Ishikawa (cell line): ENCODE measurements at regions not wholly inside any gene's neighbourhood (a gene's known extent, or its start where the extent isn't known, plus 50 kb on each side); places are given as distances from the start of the nearest gene placed in this dataset.

Experiments used
- CREB1 ChIP-seq: IDR thresholded peaks from 2 replicates; pipeline ENCODE4 v1.6.1; 2012; ENCODE audit warnings: low read depth
- EP300 ChIP-seq: IDR thresholded peaks from 2 replicates; pipeline ENCODE4 v1.6.1; 2012; ENCODE audit warnings: borderline replicate concordance
- FOXM1 ChIP-seq: IDR thresholded peaks from 2 replicates; pipeline ENCODE4 v1.6.1; 2012; ENCODE audit warnings: low read depth, borderline replicate concordance
- RAD21 ChIP-seq: IDR thresholded peaks from 2 replicates; pipeline ENCODE4 v1.6.1; 2012; ENCODE audit warnings: low read depth
- TAF1 ChIP-seq: IDR thresholded peaks from 2 replicates; pipeline ENCODE4 v1.6.1; 2012; ENCODE audit warnings: low read depth, mild to moderate bottlenecking
- TCF12 ChIP-seq: IDR thresholded peaks from 2 replicates; pipeline ENCODE4 v1.6.1; 2012; ENCODE audit warnings: low read depth
- TEAD4 ChIP-seq: IDR thresholded peaks from 2 replicates; pipeline ENCODE4 v1.6.1; 2012
- YY1 ChIP-seq: IDR thresholded peaks from 2 replicates; pipeline ENCODE4 v1.6.1; 2012; ENCODE audit warnings: low read depth
- TF ChIP-seq, protein P1 (sequence below): IDR thresholded peaks from 2 replicates; pipeline ENCODE4 v1.6.1; 2012; ENCODE audit warnings: low read depth, mild to moderate bottlenecking
- TF ChIP-seq, protein P2 (sequence below): IDR thresholded peaks from 2 replicates; pipeline ENCODE4 v1.6.1; 2012
- TF ChIP-seq, protein P3 (sequence below): IDR thresholded peaks from 2 replicates; pipeline ENCODE4 v1.6.1; 2012

DNA sequence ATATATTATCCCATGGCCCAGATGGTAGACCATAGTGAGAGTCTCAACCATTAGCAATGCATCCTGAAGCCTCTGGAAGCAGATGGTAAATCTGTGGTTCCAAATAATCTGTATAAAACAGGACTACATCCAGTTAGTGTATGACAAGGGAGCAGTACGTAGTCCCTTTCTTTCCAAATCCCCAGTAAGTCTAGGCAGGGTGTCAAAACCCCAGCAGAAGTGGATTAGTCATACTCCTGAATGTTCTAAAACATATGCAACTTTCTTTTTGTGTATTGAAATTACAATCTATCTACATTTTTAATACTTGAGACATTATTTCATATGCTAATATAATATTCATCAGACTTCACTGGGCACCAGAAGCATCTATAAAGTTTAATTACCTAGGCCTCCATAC is 295.1 kb upstream of the ANO5 start:
- TF ChIP-seq TCF12 (no peak), CREB1 (no peak), YY1 (no peak), TAF1 (no peak), TEAD4 (no peak), RAD21 (no peak), FOXM1 (no peak), EP300 (no peak)
- TF ChIP-seq, protein P1, sequence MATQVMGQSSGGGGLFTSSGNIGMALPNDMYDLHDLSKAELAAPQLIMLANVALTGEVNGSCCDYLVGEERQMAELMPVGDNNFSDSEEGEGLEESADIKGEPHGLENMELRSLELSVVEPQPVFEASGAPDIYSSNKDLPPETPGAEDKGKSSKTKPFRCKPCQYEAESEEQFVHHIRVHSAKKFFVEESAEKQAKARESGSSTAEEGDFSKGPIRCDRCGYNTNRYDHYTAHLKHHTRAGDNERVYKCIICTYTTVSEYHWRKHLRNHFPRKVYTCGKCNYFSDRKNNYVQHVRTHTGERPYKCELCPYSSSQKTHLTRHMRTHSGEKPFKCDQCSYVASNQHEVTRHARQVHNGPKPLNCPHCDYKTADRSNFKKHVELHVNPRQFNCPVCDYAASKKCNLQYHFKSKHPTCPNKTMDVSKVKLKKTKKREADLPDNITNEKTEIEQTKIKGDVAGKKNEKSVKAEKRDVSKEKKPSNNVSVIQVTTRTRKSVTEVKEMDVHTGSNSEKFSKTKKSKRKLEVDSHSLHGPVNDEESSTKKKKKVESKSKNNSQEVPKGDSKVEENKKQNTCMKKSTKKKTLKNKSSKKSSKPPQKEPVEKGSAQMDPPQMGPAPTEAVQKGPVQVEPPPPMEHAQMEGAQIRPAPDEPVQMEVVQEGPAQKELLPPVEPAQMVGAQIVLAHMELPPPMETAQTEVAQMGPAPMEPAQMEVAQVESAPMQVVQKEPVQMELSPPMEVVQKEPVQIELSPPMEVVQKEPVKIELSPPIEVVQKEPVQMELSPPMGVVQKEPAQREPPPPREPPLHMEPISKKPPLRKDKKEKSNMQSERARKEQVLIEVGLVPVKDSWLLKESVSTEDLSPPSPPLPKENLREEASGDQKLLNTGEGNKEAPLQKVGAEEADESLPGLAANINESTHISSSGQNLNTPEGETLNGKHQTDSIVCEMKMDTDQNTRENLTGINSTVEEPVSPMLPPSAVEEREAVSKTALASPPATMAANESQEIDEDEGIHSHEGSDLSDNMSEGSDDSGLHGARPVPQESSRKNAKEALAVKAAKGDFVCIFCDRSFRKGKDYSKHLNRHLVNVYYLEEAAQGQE = no peak
- TF ChIP-seq, protein P2, sequence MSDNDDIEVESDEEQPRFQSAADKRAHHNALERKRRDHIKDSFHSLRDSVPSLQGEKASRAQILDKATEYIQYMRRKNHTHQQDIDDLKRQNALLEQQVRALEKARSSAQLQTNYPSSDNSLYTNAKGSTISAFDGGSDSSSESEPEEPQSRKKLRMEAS = no peak
- TF ChIP-seq, protein P3, sequence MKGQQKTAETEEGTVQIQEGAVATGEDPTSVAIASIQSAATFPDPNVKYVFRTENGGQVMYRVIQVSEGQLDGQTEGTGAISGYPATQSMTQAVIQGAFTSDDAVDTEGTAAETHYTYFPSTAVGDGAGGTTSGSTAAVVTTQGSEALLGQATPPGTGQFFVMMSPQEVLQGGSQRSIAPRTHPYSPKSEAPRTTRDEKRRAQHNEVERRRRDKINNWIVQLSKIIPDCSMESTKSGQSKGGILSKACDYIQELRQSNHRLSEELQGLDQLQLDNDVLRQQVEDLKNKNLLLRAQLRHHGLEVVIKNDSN = no peak
